Parathyroid adenoma (tissue), 2 donors: ENCODE measurements at regions not wholly inside any gene's neighbourhood (a gene's known extent, or its start where the extent isn't known, plus 50 kb on each side); places are given as distances from the start of the nearest gene placed in this dataset.

Experiments used
- H2AFZ ChIP-seq: fragments of 300-600 bp; sonication (generic); one replicate; pipeline ENCODE4 v1.7.0; 2017; ENCODE audit warnings: antibody characterized with exemption, mild to moderate bottlenecking
- H3K27ac ChIP-seq: fragments of 300-600 bp; sonication (generic); one replicate; pipeline ENCODE4 v1.7.0; 2017
- H3K27me3 ChIP-seq: fragments of 300-600 bp; sonication (generic); one replicate; pipeline ENCODE4 v1.7.0; 2017; ENCODE audit warnings: low read length; ENCODE audit not compliant: control insufficient read depth, insufficient read depth
- H3K36me3 ChIP-seq: fragments of 300-600 bp; sonication (generic); one replicate; pipeline ENCODE4 v1.7.0; 2017; ENCODE audit warnings: low read length; ENCODE audit not compliant: control insufficient read depth, insufficient read depth
- H3K4me1 ChIP-seq: fragments of 300-600 bp; sonication (generic); one replicate; pipeline ENCODE4 v1.7.0; 2017; ENCODE audit warnings: control low read depth
- H3K4me2 ChIP-seq: fragments of 300-600 bp; sonication (generic); one replicate; pipeline ENCODE4 v1.7.0; 2017; ENCODE audit warnings: low read length
- H3K4me3 ChIP-seq: fragments of 300-600 bp; sonication (generic); one replicate; pipeline ENCODE4 v1.7.0; 2017; ENCODE audit warnings: low read depth, low read length
- H3K79me2 ChIP-seq: fragments of 300-600 bp; sonication (generic); one replicate; pipeline ENCODE4 v1.7.0; 2017; ENCODE audit warnings: control low read depth
- H3K9ac ChIP-seq: fragments of 300-600 bp; sonication (generic); one replicate; pipeline ENCODE4 v1.7.0; 2017; ENCODE audit warnings: mild to moderate bottlenecking
- H3K9me3 ChIP-seq: fragments of 300-600 bp; sonication (generic); one replicate; pipeline ENCODE4 v1.7.0; 2017; ENCODE audit warnings: low read length; ENCODE audit not compliant: control insufficient read depth
- TF ChIP-seq, protein P1 (sequence below): fragments of 300-600 bp; sonication (generic); IDR thresholded peaks from one replicate; pipeline ENCODE4 v1.7.0; 2017; ENCODE audit warnings: antibody characterized with exemption, mild to moderate bottlenecking
- donor health status: primary hyperparathyroidism.

DNA sequence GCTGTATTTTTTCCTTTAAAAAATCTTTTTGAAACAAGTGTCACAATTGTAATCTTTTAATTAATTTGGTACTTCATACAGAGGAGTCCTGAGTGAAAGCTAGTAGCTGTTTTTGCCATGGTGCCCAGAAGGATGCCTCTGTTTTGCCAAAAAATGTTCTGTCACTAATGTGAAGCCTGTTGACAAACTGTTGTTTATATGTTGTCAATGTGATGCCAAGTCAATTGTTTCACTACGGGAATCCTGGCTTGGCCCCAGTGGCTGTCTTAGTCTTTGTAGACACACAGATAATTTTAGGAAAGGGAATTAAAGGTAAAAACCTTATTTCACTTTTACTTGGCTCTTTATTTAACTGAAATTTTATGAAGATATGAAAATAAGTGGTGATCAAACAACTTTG lies 706.4 kb upstream of the MMS22L start:
- no peaks in the 10 kb centered on the region for H3K27me3 ChIP-seq
- no peak overlapping the region for H3K4me3 ChIP-seq
- H3K4me1 ChIP-seq, result no peaks in the 10 kb centered on the region
- no peak overlapping the region for H2AFZ ChIP-seq
- TF ChIP-seq, protein P1, sequence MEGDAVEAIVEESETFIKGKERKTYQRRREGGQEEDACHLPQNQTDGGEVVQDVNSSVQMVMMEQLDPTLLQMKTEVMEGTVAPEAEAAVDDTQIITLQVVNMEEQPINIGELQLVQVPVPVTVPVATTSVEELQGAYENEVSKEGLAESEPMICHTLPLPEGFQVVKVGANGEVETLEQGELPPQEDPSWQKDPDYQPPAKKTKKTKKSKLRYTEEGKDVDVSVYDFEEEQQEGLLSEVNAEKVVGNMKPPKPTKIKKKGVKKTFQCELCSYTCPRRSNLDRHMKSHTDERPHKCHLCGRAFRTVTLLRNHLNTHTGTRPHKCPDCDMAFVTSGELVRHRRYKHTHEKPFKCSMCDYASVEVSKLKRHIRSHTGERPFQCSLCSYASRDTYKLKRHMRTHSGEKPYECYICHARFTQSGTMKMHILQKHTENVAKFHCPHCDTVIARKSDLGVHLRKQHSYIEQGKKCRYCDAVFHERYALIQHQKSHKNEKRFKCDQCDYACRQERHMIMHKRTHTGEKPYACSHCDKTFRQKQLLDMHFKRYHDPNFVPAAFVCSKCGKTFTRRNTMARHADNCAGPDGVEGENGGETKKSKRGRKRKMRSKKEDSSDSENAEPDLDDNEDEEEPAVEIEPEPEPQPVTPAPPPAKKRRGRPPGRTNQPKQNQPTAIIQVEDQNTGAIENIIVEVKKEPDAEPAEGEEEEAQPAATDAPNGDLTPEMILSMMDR, result no peak
- no peaks in the 10 kb centered on the region for H3K9me3 ChIP-seq
- H3K36me3 ChIP-seq, result no peaks in the 10 kb centered on the region
- H3K27ac ChIP-seq, result no peak overlapping the region
- H3K4me2 ChIP-seq, result no peak overlapping the region
- H3K9ac ChIP-seq, result no peak overlapping the region
- no peaks in the 10 kb centered on the region for H3K79me2 ChIP-seq

DNA sequence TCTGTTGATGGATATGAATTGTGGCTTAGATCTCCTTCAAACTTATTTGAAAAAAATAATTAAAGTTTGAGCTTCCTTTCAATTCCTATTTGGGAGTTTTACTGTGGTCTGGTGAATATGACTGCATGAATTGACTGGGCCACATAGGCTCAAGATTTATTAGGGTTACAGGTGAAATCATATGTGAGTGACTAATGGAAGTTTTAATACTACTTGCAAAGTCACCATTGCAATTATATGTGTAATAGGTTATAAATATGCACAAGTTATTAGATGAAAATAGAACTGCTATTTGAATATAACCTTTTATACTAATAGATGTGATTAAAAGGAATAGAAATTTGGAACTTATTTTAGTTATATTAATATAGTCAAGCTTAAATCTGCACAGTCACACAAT lies 712.1 kb upstream of the MMS22L start:
- no peak overlapping the region for H3K9ac ChIP-seq

DNA sequence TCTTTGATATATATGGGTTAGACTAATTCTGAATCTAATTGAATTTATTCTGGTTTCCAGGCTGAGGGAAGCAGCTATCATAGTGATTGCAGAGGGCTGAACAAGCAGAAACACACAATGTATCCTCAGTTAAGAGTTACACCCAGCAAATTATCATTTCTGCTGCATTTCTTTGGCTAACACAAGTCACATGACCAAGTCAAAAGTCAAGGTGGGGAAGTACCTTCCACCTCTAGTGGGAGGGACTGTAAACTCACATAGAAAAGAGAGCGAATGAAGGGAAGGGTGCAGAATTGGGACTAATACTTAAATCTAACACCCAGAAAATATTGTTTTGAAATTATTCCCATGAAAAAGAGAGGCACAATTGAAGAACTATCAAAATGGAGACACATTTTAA lies 719.7 kb upstream of the MMS22L start:
- no peak overlapping the region for H3K4me2 ChIP-seq
- H2AFZ ChIP-seq, result no peak overlapping the region
- no peaks in the 10 kb centered on the region for H3K9me3 ChIP-seq
- no peaks in the 10 kb centered on the region for H3K79me2 ChIP-seq
- no peaks in the 10 kb centered on the region for H3K27me3 ChIP-seq
- H3K9ac ChIP-seq, result no peak overlapping the region
- TF ChIP-seq, protein P1, result no peak
- no peak overlapping the region for H3K4me3 ChIP-seq
- no peak overlapping the region for H3K27ac ChIP-seq
- H3K36me3 ChIP-seq, result no peaks in the 10 kb centered on the region
- no peaks in the 10 kb centered on the region for H3K4me1 ChIP-seq

More for the DNA sequence above, 712.1 kb upstream of the MMS22L start:
- no peak overlapping the region for H3K4me3 ChIP-seq
- no peaks in the 10 kb centered on the region for H3K4me1 ChIP-seq
- TF ChIP-seq, protein P1, result no peak
- H3K4me2 ChIP-seq, result no peak overlapping the region
- H3K9me3 ChIP-seq, result no peaks in the 10 kb centered on the region
- no peaks in the 10 kb centered on the region for H3K27me3 ChIP-seq
- H2AFZ ChIP-seq, result no peak overlapping the region
- no peaks in the 10 kb centered on the region for H3K36me3 ChIP-seq
- H3K79me2 ChIP-seq, result no peaks in the 10 kb centered on the region
- H3K27ac ChIP-seq, result no peak overlapping the region

DNA sequence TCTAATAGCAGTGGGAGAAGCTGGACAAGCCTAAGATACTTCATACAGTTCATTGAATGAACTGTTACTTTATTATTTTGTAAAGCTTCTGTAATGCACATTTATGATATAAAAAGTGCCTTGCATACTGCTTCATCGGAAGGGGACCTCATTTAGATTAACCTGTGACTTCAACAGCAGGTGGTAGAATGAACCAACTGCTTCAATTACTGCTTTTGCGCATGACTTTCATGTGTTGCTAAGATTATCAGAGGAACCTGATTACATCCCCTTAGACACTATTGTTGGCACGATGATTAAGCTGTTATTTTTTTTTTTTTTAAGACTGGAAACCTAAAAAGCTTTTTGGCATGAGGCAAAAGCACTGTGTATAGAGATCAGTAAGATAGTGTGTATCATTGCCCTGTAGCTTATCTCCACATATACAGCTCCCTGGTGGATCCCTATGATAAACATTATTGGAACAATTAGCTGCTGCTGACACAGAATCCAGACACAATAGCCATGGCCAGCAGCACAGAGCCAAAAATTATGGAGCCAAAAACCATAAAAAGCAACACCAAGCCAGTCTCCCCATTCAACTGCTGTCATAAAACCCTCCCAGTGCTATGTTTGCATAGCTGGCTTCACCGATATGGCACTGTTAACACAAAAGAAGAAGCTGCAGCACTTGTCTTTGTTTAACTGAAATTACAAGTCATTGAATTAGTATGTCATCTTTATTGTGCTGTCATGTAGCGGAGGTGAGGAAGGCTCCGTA lies 731.6 kb upstream of the MMS22L start:
- TF ChIP-seq, protein P1, result no peak
- Histone ChIP-seq H3K4me3 (no peak overlapping the region), H2AFZ (no peak overlapping the region), H3K79me2 (no peaks in the 10 kb centered on the region), H3K36me3 (no peaks in the 10 kb centered on the region), H3K9me3 (no peaks in the 10 kb centered on the region), H3K4me1 (no peaks in the 10 kb centered on the region), H3K9ac (no peak overlapping the region), H3K27ac (no peak overlapping the region), H3K4me2 (no peak overlapping the region), H3K27me3 (no peaks in the 10 kb centered on the region)

DNA sequence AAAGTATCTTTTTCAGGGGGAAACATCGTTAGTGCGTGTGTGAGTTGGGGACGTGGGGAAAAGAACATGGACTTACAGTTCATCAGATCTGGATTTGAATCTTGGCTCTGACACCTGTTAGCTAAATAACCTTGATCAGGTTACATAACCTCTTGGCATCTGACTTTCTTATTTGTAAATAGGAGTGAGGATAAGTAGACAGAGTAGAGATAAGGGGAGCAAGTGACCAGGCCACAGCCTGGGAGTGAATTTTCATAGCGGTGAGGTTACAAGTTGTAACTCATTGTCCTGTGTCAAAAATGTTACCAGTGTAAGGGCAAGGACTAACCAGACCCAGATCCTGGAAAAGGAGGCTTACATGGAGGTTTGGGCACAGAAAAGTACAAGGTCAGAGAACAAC lies 733.5 kb upstream of the MMS22L start:
- Histone ChIP-seq H3K4me3 (no peak overlapping the region), H3K9me3 (no peaks in the 10 kb centered on the region), H3K9ac (no peak overlapping the region), H3K79me2 (no peaks in the 10 kb centered on the region), H3K4me1 (no peaks in the 10 kb centered on the region), H3K36me3 (no peaks in the 10 kb centered on the region), H3K27me3 (no peaks in the 10 kb centered on the region), H3K27ac (no peak overlapping the region), H2AFZ (no peak overlapping the region), H3K4me2 (no peak overlapping the region)
- TF ChIP-seq, protein P1, result no peak
